H1 (cell line): ENCODE measurements at regions not wholly inside any gene's neighbourhood (a gene's known extent, or its start where the extent isn't known, plus 50 kb on each side); places are given as distances from the start of the nearest gene placed in this dataset.

Source experiments
- CTCF ChIA-PET: fragments of 300-600 bp; sonication (Branson Sonifier 250); formaldehyde crosslinking; loops from one replicate; lab custom pipeline; 2021; ENCODE audit not compliant: partially characterized antibody; lab: Charles Lee
- POLR2A ChIA-PET: fragments of 300-600 bp; sonication (Branson Sonifier 250); formaldehyde crosslinking; loops from one replicate; lab custom pipeline; 2021; ENCODE audit warnings: inconsistent platforms; ENCODE audit not compliant: partially characterized antibody; lab: Charles Lee
- DNase-seq, 2 experiments: peaks; one replicate each; pipeline versions ENCODE4 v3.0.0 to v3.0.0-alpha.2; 2010 to 2022; ENCODE audit warnings: low spot score in 2 of 2, low read depth in 1 of 2, mixed read lengths in 1 of 2
- FAIRE-seq: peaks from 2 replicates; lab custom pipeline; 2011; peaks lifted over from hg19 to GRCh38; lab: Jason Lieb, UNC
- H2AFZ ChIP-seq: 2 replicates; pipeline ENCODE4 v1.8.1; 2012; ENCODE audit warnings: low read length, inconsistent platforms
- H2AK5ac ChIP-seq: 2 replicates; pipeline ENCODE4 v1.6.1; 2013; ENCODE audit warnings: low read depth, low read length
- H2BK120ac ChIP-seq: replicated peaks from 2 replicates; pipeline ENCODE3; 2013; ENCODE audit warnings: low read depth, low read length, inconsistent platforms
- H2BK12ac ChIP-seq: 2 replicates; pipeline ENCODE4 v1.6.1; 2013; ENCODE audit warnings: low read depth, low read length
- H2BK15ac ChIP-seq: 2 replicates; pipeline ENCODE4 v1.6.1; 2013; ENCODE audit warnings: low read length
- H2BK20ac ChIP-seq: 2 replicates; pipeline ENCODE4 v1.6.1; 2013; ENCODE audit warnings: low read length
- H2BK5ac ChIP-seq: 2 replicates; pipeline ENCODE4 v1.6.1; 2013; ENCODE audit warnings: low read depth, low read length
- H3K14ac ChIP-seq: 2 replicates; pipeline ENCODE4 v1.6.1; 2013; ENCODE audit warnings: inconsistent platforms; ENCODE audit not compliant: insufficient read length
- H3K18ac ChIP-seq: 2 replicates; pipeline ENCODE4 v1.6.1; 2013; ENCODE audit warnings: low read length; ENCODE audit errors: extremely low read depth
- H3K23ac ChIP-seq: 2 replicates; pipeline ENCODE4 v1.6.1; 2013; ENCODE audit warnings: inconsistent platforms; ENCODE audit not compliant: insufficient read length
- H3K23me2 ChIP-seq: 2 replicates; pipeline ENCODE4 v1.6.1; 2013; ENCODE audit warnings: low read depth, low read length
- H3K27ac ChIP-seq: 2 replicates; pipeline ENCODE4 v1.6.1; 2011; ENCODE audit warnings: low read depth, low read length, inconsistent platforms
- H3K27me3 ChIP-seq, 4 experiments: replicated peaks in 1 of 4; 1 replicate in 1 of 4; 2 replicates in 3 of 4; pipeline versions ENCODE4 v1.6.1 to v1.8.1; 2011 to 2013; ENCODE audit warnings: low read length in 3 of 4, mild to moderate bottlenecking in 3 of 4, inconsistent platforms in 2 of 4, mixed read lengths in 2 of 4, moderate library complexity in 1 of 4; ENCODE audit not compliant: control insufficient read depth in 3 of 4, insufficient read depth in 3 of 4; ENCODE audit errors: extremely low read depth in 1 of 4
- H3K36me3 ChIP-seq, 4 experiments: 2 replicates each; pipeline versions ENCODE4 v1.6.1 to v1.8.1; 2011 to 2013; ENCODE audit warnings: mild to moderate bottlenecking in 4 of 4, low read length in 3 of 4, moderate library complexity in 2 of 4, control low read depth in 1 of 4, inconsistent platforms in 1 of 4; ENCODE audit not compliant: insufficient read depth in 4 of 4, control insufficient read depth in 2 of 4
- H3K4ac ChIP-seq: replicated peaks from 2 replicates; pipeline ENCODE3; 2013; ENCODE audit warnings: low read length, low read depth, mixed read lengths, inconsistent platforms; ENCODE audit not compliant: insufficient read length
- H3K4me1 ChIP-seq, 4 experiments: replicated peaks in 1 of 4; 1 replicate in 1 of 4; 2 replicates in 3 of 4; pipeline versions ENCODE4 v1.6.1 to v1.8.1; 2011 to 2013; ENCODE audit warnings: low read length in 3 of 4, inconsistent platforms in 2 of 4, mixed read lengths in 1 of 4; ENCODE audit not compliant: insufficient read depth in 4 of 4, control insufficient read depth in 3 of 4
- H3K4me2 ChIP-seq, 2 experiments: 2 replicates each; pipeline versions ENCODE4 v1.6.1 to v1.8.1; 2011 to 2013; ENCODE audit warnings: low read depth in 2 of 2, low read length in 2 of 2, control low read depth in 1 of 2, inconsistent platforms in 1 of 2, mild to moderate bottlenecking in 1 of 2; ENCODE audit not compliant: insufficient read depth in 1 of 2
- H3K4me3 ChIP-seq, 4 experiments: fragments of 200-600, 300-600 bp in 1 of 4; sonication (generic), shearing (Covaris generic), sonication (Bioruptor Twin) in 1 of 4; 2 replicates each; pipeline versions ENCODE4 v1.5.1 to v1.8.1; 2011 to 2016; ENCODE audit warnings: low read length in 4 of 4, low read depth in 3 of 4, control low read depth in 2 of 4, inconsistent platforms in 2 of 4, mild to moderate bottlenecking in 2 of 4, mixed read lengths in 1 of 4, moderate library complexity in 1 of 4; ENCODE audit not compliant: insufficient read depth in 2 of 4; ENCODE audit errors: extremely low read depth in 1 of 4
- H3K56ac ChIP-seq: replicated peaks from 2 replicates; pipeline ENCODE3; 2013; ENCODE audit warnings: low read depth, mild to moderate bottlenecking, mixed read lengths, low read length, inconsistent platforms; ENCODE audit not compliant: insufficient read length
- H3K79me1 ChIP-seq: 2 replicates; pipeline ENCODE4 v1.6.1; 2013; ENCODE audit warnings: low read depth, low read length, control low read depth
- H3K79me2 ChIP-seq, 2 experiments: 2 replicates each; pipeline versions ENCODE4 v1.6.1 to v1.8.1; 2012 to 2013; ENCODE audit warnings: low read length in 2 of 2, mild to moderate bottlenecking in 2 of 2, inconsistent platforms in 1 of 2; ENCODE audit not compliant: insufficient read depth in 2 of 2, control insufficient read depth in 1 of 2
- H3K9ac ChIP-seq, 4 experiments: replicated peaks in 1 of 4; 1 replicate in 1 of 4; 2 replicates in 3 of 4; pipeline versions ENCODE4 v1.6.1 to v1.8.1; 2011 to 2013; ENCODE audit warnings: low read depth in 3 of 4, low read length in 3 of 4, control low read depth in 2 of 4, mild to moderate bottlenecking in 2 of 4, moderate library complexity in 2 of 4, inconsistent platforms in 1 of 4; ENCODE audit errors: extremely low read depth in 1 of 4
- H3K9me3 ChIP-seq, 2 experiments: 2 replicates each; pipeline versions ENCODE4 v1.6.1 to v1.8.1; 2012 to 2013; ENCODE audit warnings: mild to moderate bottlenecking in 2 of 2, moderate library complexity in 2 of 2, control low read depth in 1 of 2, inconsistent platforms in 1 of 2, low read depth in 1 of 2, low read length in 1 of 2, mixed read lengths in 1 of 2; ENCODE audit not compliant: insufficient read depth in 2 of 2
- H4K20me1 ChIP-seq, 2 experiments: replicated peaks in 1 of 2; 2 replicates each; pipeline versions ENCODE3 to v1.8.1; 2011 to 2013; ENCODE audit warnings: inconsistent platforms in 2 of 2, low read length in 2 of 2, mild to moderate bottlenecking in 1 of 2; ENCODE audit not compliant: insufficient read depth in 2 of 2, control insufficient read depth in 1 of 2
- H4K5ac ChIP-seq: 2 replicates; pipeline ENCODE4 v1.6.1; 2013; ENCODE audit warnings: low read length, low read depth, mixed read lengths, inconsistent platforms; ENCODE audit not compliant: insufficient read length
- H4K8ac ChIP-seq: 2 replicates; pipeline ENCODE4 v1.8.0; 2013; ENCODE audit warnings: mild to moderate bottlenecking, moderate library complexity, low read length, inconsistent platforms; ENCODE audit not compliant: insufficient read depth; ENCODE audit errors: extremely low read depth
- H4K91ac ChIP-seq: replicated peaks from 2 replicates; pipeline ENCODE3; 2013; ENCODE audit warnings: low read length, mixed read lengths, inconsistent platforms; ENCODE audit not compliant: insufficient read length
- BCL11A ChIP-seq, 2 experiments: IDR thresholded peaks; one replicate each; pipeline ENCODE4 v1.6.1; 2011; ENCODE audit warnings: low read depth in 2 of 2, low read length in 2 of 2, mild to moderate bottlenecking in 2 of 2
- EP300 ChIP-seq, 2 experiments: IDR thresholded peaks; 1 replicate in 1 of 2; 2 replicates in 1 of 2; pipeline ENCODE4 v1.6.1; 2011 to 2012; ENCODE audit warnings: low read depth in 2 of 2, low read length in 2 of 2, mild to moderate bottlenecking in 2 of 2, borderline replicate concordance in 1 of 2, inconsistent platforms in 1 of 2, moderate library complexity in 1 of 2
- HDAC6 ChIP-seq: IDR thresholded peaks from one replicate; pipeline ENCODE4 v1.7.1; 2012; ENCODE audit warnings: low read depth, mild to moderate bottlenecking, inconsistent platforms, low read length, moderate library complexity
- KDM1A ChIP-seq: fragments of 200-600, 300-600 bp; sonication (generic); IDR thresholded peaks from 2 replicates; pipeline ENCODE4 v1.7.1; 2016; ENCODE audit warnings: mild to moderate bottlenecking, low read length, borderline replicate concordance
- RAD21 ChIP-seq, 2 experiments: IDR thresholded peaks in 1 of 2; conservative IDR thresholded peaks in 1 of 2; 2 replicates each; pipeline ENCODE4 v1.6.1; 2011; ENCODE audit warnings: low read depth in 2 of 2, low read length in 2 of 2, improper control_type of control experiment in 1 of 2, inconsistent platforms in 1 of 2, mild to moderate bottlenecking in 1 of 2, moderate library complexity in 1 of 2
- RBBP5 ChIP-seq: IDR thresholded peaks from 2 replicates; pipeline ENCODE4 v1.7.1; 2012; ENCODE audit warnings: low read depth, mild to moderate bottlenecking, inconsistent platforms, low read length, moderate library complexity, borderline replicate concordance
- YY1 ChIP-seq: IDR thresholded peaks from 2 replicates; pipeline ENCODE4 v1.6.1; 2011; ENCODE audit warnings: low read depth, mild to moderate bottlenecking, low read length
- WGBS, 2 experiments: shearing (Covaris generic) in 1 of 2; methylation state at CpG; one replicate each; pipeline versions ENCODE4 v1.1.6 to v1.1.7; 2013 to 2015; ENCODE audit warnings: low lambda C conversion rate in 2 of 2, mixed read lengths in 2 of 2, inconsistent platforms in 1 of 2, low coverage in 1 of 2, missing lambda C conversion rate in 1 of 2; ENCODE audit not compliant: insufficient replicate concordance in 2 of 2, insufficient coverage in 1 of 2, insufficient read length in 1 of 2; ENCODE audit errors: extremely low coverage in 1 of 2, missing lambda C conversion rate in 1 of 2; 5-methylcytosine and 5-hydroxymethylcytosine counted together

DNA sequence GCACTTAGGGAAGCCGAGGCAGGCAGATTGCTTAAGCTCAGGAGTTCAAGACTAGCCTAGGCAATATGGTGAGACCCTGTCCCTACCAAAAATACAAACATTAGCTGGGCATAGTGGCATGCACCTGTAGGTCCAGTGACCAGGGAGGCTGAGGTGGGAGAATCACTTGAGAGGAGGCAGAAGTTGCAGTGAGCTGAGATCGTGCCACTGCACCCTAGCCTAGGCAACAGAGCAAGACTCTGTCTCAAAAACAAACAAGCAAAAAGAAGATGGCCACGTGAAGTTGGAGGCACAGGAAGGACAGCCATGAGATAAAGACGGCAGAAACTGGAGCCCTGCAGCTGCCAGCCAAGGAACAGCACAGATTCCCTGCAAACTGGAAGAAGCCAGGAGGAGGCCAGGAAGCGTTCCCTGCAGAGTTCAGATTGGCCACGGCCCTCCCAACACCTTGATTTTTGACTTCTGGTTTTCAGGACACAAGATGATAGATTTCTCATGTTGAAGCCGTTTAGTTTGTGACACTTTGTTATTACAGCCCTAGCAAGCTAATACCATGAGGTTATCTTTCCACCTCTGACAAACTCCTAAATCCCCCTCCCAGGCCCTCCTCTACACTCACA is 786.7 kb downstream of the UQCRFS1 start:
- Histone ChIP-seq H4K5ac (no peak overlapping the region), H3K36me3 (no peaks in the 10 kb centered on the region), H2BK120ac (no peak overlapping the region), H3K14ac (no peak overlapping the region), H3K4me2 (no peak overlapping the region; a peak in 1 of 4 replicates), H4K8ac (no peak overlapping the region), H3K4ac (no peak overlapping the region), H3K79me1 (no peaks in the 10 kb centered on the region), H3K18ac (no peak overlapping the region), H3K56ac (no peak overlapping the region), H3K9ac (no peak overlapping the region), H3K4me3 (no peak overlapping the region), H3K23me2 (peaks cover 3% of the 10 kb centered on the region; the same call in 1 of the 2 replicates), H3K23ac (no peak overlapping the region), H3K79me2 (no peaks in the 10 kb centered on the region), H2AFZ (no peak overlapping the region), H2BK5ac (peak overlapping the region; percentile 98; the same call in 1 of the 2 replicates), H4K20me1 (no peaks in the 10 kb centered on the region), H2BK15ac (no peak overlapping the region), H2BK20ac (peak overlapping the region; percentile 90; the same call in 1 of the 2 replicates), H3K4me1 (peaks cover 9 to 32% (median 20%) of the 10 kb centered on the region in 4 experiments), H2AK5ac (peak overlapping the region; percentile 56; the same call in 1 of the 2 replicates), H3K27me3 (no peaks in the 10 kb centered on the region), H3K27ac (no peak overlapping the region)
- peak in 1 of 2 experiments; percentile 40 for DNase-seq
- WGBS, 2 experiments = 82% methylated on average over 6 of the region's 7 CpGs; no CpG with 5 or more reads in 1 of the 2 experiments
- ChIA-PET POLR2A (interaction anchor here (0.8 to 1.2 kb wide), 4 partner anchors 18 to 26 kb away, joined by 3 read pairs; no protein-coding TSS in a partner anchor), CTCF (interaction anchor here (0.7 to 1.4 kb wide), 3 partner anchors 10 to 184 kb away, joined by 3 to 5 read pairs (median 4); no protein-coding TSS in a partner anchor)
- no peak for TF ChIP-seq RBBP5
- no peak for TF ChIP-seq BCL11A (IDR thresholded peaks at IDR 0.05; ENCODE audit: low read depth in 2 of 2, low read length in 2 of 2)
- TF ChIP-seq EP300 (IDR thresholded peaks at IDR 0.05; ENCODE audit: borderline replicate concordance in 1 of 2, low read depth in 2 of 2, low read length in 2 of 2) = no peak
- no peak for TF ChIP-seq RAD21 (IDR thresholded peaks at IDR 0.05 in 1 of 2, conservative IDR thresholded peaks at IDR 0.05 in 1 of 2; ENCODE audit: low read depth in 2 of 2, low read length in 2 of 2)
- no peak for TF ChIP-seq YY1
- no peak for TF ChIP-seq KDM1A
- TF ChIP-seq HDAC6 = no peak
- TF ChIP-seq, all 59 proteins: peak for 0
- no peak for FAIRE-seq
- no peaks in the 10 kb centered on the region for H3K9me3 ChIP-seq
- peak overlapping the region; percentile 61 for H4K91ac ChIP-seq
- peak overlapping the region; percentile 75 for H2BK12ac ChIP-seq
